Fibroblast of upper back skin (primary cell): ENCODE measurements at regions not wholly inside any gene's neighbourhood (a gene's known extent, or its start where the extent isn't known, plus 50 kb on each side); places are given as distances from the start of the nearest gene placed in this dataset.

Source experiments
- DNase-seq: peaks from one replicate; pipeline ENCODE4 v3.0.0-alpha.2; 2013

GRCh38 chr12:87317302-87317701 lies 711.9 kb downstream of the C12orf50 start:
- peak; percentile 12 for DNase-seq

DNA sequence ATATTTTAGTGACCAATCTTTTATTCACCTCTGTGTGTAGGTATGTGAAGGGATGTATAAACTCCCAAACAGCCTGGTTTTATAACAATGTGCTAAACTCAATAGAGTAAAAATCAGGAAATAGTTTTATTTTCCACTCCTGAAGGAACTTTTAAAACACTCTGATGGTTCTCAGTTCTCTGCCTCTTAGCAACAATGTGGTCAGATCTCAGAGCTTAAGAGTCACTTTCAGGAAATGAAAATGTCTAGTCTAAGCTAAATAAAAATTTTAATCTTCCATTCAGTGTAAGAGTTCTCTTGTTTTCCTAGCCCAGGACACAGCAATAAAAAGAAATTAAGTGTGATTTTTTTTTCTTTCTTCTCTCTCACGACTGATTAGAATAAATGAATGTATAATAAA lies 718.0 kb downstream of the C12orf50 start:
- DNase-seq = no peak

DNA sequence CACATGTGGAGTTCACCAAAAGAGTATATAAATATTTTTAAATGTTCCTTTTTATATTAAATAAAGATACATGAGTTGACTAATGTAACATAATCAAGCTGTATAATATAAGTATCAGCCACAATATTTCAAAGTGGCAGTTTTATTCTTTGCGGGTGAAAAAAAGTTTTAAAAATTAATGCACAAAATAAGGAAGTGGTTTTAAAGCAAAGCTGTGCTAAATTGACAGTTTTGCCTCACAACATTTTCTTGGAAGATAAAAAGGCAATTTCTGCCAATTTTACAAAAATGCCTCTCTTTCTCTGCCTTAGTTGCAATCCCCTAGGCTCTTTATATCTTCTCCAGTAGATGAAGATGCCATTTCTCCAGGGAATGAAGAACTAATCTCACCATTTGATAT lies 719.1 kb downstream of the C12orf50 start:
- no peak for DNase-seq

DNA sequence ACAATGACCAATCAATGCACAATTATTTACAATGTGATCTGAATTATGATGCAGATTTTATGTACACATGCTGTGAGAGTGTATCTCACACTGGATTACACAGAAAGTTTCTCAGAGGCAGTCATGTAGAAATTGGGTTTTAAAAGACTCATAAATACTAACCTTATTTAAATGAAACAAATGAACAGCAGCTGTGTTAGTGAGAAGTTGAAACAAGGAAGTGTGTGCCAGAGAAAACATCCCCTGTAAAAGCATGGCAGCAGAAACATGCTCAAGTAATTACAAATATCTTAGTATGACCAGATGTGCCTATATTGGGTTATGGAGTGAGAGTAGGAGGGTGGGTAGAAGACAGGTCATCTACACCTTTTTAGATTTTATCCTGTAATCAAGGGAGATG lies 723.7 kb downstream of the C12orf50 start:
- DNase-seq = no peak

DNA sequence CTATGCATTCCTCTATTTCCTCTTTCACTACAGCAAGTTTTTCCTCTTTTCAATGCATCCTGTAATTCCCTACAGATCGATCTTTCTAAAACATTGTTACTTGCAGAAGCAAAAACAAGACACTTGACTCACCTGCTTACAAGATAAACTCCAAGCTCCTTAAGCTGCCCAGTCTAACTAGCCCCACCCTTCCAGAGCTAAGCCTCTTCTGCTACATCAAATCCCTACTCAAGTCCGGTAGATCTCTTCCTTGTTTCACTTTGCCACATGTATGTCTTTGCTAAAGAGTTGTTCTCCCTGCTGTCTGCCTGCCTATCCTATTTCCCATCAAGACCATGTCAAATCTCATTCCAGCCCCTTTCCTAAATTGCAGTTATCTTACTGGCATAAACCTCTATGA lies 724.8 kb downstream of the C12orf50 start:
- no peak for DNase-seq

GRCh38 chr12:87303396-87304012 lies 725.7 kb downstream of the C12orf50 start:
- DNase-seq = no peak

DNA sequence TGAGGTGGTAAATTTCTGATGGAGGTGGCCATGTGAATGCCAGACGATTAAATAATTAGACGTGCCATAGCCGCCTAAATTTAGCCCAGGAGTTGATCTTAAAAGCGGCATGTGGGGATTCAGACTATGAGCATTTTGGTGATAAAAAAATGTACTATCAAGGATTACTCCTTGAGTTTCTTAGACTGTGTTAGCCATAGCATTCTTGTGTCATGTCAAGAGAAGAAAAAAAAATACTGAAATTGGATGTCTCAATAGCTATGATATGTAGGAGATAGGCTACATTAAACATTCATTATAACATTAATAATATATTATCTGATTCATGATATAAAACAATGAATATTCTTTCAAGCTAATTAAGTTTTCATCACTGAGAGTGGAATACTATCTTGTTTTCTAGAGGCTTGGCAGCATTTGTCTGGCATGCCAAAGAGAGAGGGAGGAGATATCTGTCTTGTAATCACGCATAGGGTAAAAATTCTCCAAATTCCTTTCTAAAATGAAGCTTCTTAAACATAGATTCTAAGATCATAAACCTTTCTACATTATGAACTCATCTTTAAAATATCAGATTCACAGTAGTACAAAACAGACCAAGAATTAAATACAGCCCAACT lies 727.0 kb downstream of the C12orf50 start:
- DNase-seq = peak; percentile 63

GRCh38 chr12:87290505-87290904 lies 738.7 kb downstream of the C12orf50 start:
- DNase-seq = no peak

- no peak for DNase-seq
Measured at GRCh38 chr12:87283886-87284285, 745.3 kb downstream of the C12orf50 start.

- no peak for DNase-seq
Measured at GRCh38 chr12:87283111-87283510, 746.1 kb downstream of the C12orf50 start.

DNA sequence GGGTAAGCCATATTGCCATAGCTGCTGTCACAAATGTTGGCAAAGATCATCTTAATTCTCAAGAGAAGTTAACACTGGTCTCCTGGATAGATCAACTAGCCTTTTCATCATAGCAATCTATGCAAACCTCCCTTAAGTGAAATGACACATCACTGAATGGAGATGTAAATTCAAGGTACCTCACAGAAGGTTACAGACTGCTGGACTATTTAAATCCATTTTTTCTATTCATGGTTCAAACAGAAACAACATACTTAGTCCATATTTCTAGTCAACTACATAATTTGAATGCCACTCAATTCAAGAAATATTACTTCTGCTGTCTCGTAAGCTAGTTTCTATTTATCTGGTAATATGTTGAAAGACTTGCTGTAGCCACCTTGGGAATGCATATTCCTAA lies 748.3 kb downstream of the C12orf50 start:
- DNase-seq = no peak

DNA sequence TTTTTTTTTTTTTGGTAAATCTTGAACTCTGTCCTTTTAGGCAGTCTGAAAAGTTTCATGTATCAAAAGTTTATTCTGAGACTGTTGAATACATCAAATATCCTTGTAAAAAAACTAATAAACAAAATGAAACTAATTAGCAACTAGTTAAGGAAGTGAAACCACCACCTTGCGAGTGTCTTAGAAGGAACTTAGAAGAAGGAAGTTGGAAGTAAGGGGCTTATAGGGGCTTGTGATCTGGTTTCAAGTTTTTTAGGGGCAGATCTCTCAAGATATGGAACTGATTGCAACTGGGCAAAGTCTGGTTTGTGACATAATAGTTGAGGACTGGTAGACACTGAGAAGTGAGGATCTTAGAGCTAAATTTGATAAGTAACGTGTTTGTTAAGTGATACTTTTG lies 748.8 kb downstream of the C12orf50 start:
- no peak for DNase-seq

GRCh38 chr12:87274594-87275245 lies 754.5 kb downstream of the C12orf50 start:
- DNase-seq = peak; percentile 35

DNA sequence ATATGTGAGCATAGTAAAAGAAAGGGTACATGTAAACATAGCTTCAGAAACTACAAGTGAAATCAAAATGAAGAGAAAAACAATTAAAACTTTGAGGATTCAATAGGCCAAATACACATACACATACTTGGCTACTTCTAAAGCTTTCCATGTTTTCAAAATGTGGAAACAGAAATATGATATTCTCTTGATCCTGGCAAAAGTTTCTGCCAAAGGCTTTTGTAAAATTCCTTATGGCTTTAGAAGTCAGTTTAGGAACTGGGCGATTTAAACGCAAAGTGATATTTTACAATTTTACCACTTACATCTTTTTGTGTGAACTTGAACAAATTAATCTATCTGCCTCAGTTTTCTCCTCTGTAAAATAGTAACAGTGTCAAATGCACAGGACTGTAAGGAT lies 756.4 kb downstream of the C12orf50 start:
- DNase-seq = no peak

DNA sequence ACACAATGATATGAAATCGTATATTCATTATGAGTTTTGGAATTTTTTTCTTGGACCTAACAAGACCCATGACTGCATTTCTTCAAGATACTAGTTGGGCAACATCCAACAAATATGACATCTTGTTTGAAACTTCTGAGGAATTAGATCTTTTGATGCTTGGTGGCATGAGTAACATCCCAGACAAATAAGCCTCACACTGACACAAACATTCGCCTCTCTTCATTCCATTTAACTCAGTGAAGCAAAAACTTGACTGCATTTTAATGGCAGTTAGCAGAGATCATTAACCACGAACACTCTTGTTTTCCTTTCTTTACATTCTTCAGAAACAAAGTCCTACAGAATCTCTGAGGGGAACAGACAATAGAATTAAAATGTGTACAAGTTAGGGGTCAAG lies 758.3 kb downstream of the C12orf50 start:
- peak; percentile 68 for DNase-seq

DNA sequence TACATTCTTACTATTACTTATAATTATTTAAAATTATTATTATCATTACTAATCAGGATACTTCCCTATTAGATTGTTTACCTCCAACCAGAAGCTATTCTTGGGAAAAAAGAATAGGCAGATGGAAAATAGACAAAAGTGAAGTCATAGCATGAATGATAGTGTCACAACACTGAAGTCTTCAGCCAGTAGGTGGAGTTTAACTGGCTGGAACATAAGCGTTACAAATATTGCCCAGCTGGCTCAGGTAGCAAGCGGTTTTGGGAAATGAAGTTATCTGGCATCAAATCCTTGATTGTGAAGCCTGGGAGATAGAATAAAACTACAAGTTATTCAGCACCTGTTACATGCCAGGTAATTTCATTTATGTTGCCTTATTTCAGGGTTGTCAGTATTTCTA lies 762.9 kb downstream of the C12orf50 start:
- no peak for DNase-seq

DNA sequence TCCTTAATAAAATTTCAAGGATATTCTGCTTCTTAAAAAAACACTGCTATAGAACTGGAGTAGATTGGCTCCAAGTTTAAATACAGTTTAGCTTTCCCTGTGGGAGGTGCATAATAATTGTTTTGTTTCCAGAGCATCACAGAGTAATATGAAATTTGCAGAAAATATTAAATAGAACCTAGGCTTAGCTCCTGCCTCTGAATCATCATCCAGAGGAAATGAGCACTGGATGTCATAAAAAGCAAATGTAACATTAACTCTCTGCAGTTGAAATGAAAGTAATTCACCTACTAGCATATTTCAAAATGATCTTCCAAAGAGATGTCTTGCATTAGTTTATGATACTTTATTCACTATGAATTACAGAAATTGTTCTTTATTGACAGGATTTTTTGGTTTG lies 769.8 kb downstream of the C12orf50 start:
- DNase-seq = peak; percentile 18

DNA sequence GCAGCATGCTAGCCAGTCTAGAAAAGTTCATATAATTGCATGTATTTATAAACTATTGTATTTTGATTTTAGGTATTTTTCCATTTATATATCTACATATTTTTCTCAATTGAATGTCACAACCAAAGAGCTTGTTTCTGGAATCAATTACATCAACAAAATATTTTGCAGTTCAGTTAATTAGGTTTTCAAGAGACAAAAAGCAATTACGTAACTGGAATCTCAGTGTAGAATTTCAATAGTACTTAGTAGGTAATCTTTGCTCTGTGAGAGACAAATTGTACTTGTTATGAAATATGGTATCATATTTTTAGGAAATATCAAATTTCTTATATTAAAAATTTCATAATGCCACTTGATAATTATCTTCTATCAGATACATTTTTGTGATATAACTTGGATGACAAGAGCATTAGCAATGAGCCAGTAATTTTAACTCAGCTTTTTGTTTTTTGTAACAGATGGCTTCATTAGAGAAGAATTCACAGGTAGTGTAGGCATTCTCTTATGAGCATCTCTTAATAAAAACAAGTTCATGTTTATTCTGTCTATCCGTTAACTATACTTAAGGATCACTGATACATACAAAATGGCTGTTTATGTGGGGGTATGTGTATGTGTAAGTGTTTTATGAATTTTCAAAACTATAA lies 774.7 kb downstream of the C12orf50 start:
- DNase-seq = no peak

GRCh38 chr12:87253157-87253556 lies 776.0 kb downstream of the C12orf50 start:
- DNase-seq = no peak

DNA sequence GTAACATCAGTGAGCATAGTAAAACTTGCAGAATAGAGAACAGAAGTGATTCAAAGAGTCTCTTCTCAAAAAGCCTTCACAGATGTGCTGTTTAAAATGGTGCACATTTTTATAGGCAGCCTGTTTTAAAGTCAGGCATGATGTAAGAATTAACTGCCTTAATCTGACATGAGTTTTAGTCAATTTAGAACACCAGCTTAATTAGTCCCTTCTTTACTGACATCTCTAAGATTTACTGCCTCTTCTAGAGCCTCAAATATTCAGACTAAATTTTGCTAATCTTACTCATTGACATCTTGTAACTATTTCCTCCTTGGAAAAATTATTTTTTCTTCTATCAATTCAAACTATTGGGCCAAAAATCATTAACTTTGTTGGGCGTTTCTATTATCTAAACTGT lies 782.5 kb downstream of the C12orf50 start:
- DNase-seq = peak; percentile 36

DNA sequence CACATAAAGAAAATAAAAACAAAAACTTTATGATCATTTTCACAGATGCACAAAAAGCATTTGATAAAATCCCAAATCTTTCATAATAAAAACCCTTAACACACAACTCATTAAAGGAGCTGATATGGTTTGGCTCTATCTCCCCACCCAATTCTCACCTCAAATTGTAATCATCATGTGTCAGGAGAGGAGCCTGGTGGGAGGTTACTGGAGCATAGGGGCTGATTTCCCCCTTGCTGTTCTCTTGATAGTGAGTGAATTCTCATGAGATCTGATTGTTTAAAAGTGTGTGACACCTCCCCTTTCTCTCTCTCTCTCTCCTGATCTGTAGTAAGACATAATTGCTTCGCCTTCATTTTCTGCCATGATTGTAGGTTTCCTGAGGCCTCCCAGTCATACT lies 790.7 kb downstream of the C12orf50 start:
- no peak for DNase-seq

DNA sequence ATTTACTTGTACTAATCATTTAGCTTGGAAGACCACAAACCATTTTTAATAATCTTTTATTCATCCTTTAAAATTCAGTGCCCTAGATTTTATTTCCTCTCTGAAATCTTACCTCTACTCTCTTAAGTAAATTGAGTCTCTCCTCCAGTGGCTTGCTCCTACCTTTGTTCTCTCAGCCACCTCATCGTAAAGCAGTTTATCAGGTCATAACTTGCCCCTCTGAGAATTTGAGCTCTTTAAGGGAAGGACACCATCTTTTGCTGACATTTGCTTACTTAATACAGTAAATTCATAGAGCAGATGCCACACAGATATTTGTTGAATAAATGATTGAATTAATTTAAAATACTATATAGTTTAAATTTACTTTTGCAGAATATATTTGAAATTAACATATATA lies 794.3 kb downstream of the C12orf50 start:
- no peak for DNase-seq

- peak; percentile 60 for DNase-seq
Measured at GRCh38 chr12:87233671-87234070, 795.5 kb downstream of the C12orf50 start.

GRCh38 chr12:87231818-87232217 lies 797.4 kb downstream of the C12orf50 start:
- peak; percentile 47 for DNase-seq
